GM18858 (cell line): ENCODE measurements at regions not wholly inside any gene's neighbourhood (a gene's known extent, or its start where the extent isn't known, plus 50 kb on each side); places are given as distances from the start of the nearest gene placed in this dataset.

ENCODE experiments used
- ATAC-seq: cut with Tn5 transposase; IDR thresholded peaks from one replicate; pipeline ENCODE4 v1.9.1; 2021; ENCODE audit not compliant: unreplicated experiment

DNA sequence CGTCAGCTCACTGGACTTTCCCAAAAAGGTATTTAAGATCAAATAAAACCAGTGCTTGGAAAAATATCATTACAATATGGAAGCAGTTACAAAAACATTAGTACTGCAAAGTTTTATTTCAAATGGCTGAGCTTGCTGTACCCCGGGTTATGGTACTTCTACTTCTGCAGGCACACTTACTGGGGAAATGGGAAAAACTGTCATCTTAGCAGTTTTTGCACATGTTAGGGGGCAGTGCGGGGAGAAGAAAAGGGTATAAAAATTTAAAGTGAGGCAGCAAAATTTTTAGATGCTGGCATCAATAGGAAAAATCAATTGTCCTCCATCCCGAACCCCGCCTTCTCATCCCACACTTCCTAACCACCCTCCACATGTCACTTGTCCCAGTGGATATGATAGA, 133.4 kb downstream of the ATG4C start:
- ATAC-seq = no peak

DNA sequence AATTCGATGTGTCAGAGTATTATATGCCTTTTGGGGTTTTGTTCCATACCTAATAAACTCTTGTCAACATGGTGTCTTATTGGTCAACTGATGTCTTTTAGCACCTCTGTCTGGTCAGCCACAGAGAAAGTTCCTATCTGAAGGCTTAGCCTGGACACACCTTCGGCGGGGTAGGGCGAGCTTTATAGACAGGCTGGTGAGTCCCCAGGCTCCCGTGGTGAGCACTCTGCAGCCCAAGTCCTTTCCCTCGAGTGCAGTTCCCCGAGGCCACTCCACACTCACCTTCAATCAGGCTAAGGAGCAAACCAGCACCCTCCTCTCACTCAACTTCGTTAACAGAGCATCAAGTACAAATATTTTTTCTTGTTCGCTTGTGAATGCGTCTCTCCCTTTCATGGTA, 133.9 kb downstream of the ATG4C start:
- no peak for ATAC-seq

- ATAC-seq = no peak
Observed at GRCh38 chr1:62918700-62919099, 134.8 kb downstream of the ATG4C start.

GRCh38 chr1:62922006-62922405, 138.1 kb downstream of the ATG4C start:
- no peak for ATAC-seq

- no peak for ATAC-seq
Observed at GRCh38 chr1:62924983-62925790, 141.3 kb downstream of the ATG4C start.

GRCh38 chr1:62926681-62927252, 142.8 kb downstream of the ATG4C start:
- ATAC-seq = no peak

- ATAC-seq = no peak
Observed at GRCh38 chr1:62928885-62929284, 145.0 kb downstream of the ATG4C start.

DNA sequence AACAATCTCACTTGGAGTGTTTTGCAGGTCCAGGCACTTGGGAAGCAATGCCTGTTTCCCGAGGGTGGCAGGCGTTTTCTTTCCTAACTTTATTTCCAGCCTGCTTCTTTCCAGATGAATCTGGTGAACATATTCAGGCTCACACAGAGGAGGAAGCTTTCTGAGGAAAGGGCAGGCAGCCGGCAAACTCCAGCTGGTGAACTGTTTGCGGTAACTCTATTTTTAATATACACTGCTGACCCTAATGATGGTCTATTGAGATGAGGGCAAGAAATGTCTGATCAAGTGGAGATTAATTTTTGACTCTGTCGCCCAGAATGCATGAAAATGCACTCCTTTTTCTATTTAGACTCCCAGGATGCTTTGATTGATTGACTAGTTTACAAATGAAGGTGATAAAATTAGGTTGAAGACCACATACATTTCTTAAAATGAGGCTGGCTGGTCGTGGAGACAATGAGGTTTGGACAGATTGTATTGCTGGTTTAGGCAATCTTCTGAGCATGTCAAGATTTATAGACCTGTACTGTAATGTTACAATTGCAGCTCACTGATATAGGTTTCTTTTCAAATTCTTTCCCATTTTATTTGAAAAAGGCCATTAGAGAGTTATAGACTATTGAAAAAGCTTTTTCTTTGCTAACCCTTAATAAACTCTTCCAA, 153.8 kb downstream of the ATG4C start:
- no peak for ATAC-seq

DNA sequence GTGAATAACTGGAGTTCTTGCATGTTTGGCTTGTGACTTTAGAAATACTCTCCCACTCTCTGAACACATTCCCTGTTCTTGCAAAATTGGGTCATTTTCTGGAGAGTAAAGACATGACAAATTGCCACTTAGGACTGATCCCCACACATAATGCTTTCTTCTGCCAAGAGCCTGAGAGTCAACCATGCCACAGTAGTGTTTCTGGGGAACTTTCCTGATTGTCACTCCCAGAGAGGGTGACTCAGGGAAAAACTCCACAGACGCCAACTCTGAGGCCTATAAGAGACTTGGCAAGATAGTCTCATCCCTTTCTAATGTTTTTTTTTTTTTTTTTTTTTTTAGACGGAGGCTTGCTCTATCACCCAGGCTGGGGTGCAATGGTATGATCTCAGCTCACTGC, 157.8 kb downstream of the ATG4C start:
- no peak for ATAC-seq

DNA sequence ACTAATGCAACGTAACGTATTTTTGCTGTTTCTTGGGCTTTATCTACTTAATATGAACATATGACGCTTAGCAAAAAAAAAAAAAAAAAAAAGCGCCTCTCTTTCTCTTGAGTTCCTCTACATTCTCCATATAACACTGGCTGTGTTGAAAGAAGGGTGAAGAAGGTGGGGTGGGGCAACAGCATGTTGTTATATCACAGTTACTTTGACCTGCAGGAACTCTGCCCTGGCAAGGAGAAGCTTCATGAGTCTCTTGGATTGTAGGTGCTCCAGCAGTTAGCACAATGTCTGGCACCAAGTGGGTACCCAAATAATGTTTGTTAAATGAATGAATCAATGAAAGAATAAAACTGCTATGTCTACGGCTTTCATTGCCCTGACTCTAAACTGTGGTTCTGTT, 162.6 kb downstream of the ATG4C start:
- ATAC-seq = no peak

DNA sequence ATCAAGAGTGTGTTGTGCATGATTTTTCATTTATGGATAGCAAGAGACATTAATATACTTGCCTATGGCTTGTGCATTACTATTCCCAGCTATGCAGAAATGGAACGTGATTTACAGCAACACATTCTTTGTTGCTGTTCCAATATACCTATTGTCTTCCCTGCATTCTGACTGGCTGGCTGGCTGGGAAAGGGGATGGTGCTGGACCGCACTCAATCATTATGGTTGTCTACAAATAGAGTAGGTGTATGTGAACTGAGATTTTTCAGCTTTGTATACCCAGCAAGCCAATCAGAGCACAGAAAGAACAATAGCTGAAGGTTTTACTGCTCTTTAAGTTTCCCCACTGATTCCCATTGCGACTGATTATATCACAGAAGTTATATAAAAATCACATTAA, 167.5 kb downstream of the ATG4C start:
- ATAC-seq = no peak

DNA sequence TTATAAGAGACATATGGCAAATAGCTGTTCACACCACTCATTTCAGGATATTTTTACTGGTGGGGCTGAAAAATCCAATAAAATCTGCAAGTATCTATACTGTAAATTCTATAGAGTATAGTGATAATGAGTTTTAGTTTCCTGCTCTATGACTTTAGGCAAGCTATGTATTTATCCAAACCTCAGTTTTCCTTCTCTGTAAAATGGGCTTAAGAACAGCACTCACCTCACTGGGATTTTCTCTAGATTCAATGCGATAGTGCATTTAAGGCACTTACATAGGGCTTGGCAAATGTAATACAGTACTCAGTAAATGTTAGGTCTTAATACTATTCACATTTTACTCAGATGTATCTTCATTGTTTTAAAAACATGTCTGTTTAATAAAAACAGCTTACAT, 168.7 kb downstream of the ATG4C start:
- ATAC-seq = no peak

DNA sequence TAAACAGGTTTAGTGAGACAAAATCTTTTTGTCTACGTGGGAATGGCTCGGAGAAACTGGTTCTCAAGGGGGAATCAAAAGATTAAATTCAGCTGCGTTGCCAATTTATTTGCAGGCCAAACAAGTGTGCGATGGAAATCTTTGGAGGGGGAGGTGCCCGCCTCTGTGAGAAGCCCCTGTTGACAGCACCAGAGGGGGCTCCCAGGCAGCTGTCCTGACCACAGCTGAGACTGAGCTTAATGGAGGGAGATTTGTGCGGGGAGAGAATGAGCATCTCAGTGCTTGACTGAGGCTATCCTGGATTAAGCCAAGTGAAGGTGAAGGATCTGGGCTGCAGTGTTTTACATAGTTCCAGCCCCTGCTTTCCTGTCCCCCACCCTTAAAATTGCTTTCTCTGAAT, 169.7 kb downstream of the ATG4C start:
- no peak for ATAC-seq

DNA sequence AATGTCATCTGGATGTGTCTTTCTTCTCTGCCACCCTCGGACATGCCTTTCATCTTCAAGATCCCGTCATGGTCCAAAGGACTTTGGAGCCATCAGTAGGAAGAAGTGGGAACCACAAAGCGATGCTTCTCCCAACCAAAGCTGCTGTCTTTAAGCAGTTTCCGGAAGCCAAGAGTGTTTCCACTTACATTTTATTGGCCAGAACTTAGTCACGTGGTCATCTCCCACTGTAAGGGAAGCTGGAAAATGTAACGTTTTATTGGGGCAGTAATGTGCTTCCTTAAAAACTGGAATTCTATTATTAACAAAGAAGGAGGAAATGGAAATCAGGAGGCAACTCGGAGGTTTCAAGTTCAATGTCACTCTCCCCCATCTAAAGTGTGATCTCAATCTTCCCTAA, 170.8 kb downstream of the ATG4C start:
- no peak for ATAC-seq

- ATAC-seq = no peak
Observed at GRCh38 chr1:62955666-62956065, 171.7 kb downstream of the ATG4C start.

DNA sequence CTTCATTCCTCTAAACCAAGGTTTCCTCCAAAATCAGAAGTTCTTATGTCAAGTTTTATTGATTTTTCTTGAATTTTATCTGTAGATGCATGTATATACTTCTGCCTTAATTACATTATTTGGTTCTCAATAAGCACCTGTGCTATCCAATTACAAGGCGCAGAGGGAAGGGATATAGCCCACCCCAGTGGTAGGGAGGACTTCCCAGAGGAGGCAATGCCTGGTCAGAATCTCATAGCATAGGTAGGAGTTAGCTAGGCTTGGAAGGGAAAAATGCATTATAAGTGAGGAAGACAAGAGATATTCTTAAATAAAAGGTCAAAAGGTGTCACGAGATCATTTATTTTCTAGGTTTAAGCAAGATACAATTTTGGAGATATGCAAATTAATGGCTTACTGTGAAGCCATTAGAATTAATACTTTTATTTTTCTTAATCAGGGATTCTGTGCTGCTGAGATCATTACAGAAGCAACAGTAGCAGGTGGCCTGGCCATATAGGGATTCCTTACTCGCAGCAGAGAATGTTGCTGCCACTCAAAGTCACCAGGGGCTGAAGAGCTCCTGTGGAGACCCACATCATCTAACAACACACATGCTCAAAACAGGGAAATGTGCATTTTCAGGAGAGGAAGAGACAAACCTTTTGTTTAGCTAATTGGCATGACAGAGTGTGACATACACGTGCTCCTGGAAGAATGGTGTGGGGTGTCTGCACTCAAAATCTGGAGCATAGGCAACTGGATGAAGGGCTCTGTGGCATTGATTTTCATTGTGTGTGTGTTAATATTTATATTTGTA, 178.3 kb downstream of the ATG4C start:
- ATAC-seq = no peak

GRCh38 chr1:62962901-62963776, 179.2 kb downstream of the ATG4C start:
- ATAC-seq = no peak

DNA sequence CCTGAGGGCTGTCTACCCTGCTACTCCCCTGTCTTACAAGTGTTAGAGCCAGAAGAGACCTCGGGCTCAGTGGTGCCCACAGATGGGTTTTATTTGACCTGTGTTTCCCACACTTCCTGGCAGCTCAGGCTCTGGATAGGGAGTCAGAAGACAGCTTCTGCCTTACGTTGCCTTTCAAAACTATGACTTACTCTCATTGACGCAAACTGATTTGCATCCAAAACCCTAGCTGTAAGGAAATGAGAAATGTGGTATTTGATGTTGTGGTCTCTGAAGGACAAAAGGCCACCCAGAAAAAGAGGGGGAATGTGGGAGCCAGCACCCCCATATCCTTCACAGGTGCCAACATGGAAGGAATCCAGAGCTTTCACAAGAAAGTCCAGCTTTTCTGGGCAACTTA, 180.2 kb downstream of the ATG4C start:
- no peak for ATAC-seq

GRCh38 chr1:62967031-62967430, 183.1 kb downstream of the ATG4C start:
- ATAC-seq = no peak

DNA sequence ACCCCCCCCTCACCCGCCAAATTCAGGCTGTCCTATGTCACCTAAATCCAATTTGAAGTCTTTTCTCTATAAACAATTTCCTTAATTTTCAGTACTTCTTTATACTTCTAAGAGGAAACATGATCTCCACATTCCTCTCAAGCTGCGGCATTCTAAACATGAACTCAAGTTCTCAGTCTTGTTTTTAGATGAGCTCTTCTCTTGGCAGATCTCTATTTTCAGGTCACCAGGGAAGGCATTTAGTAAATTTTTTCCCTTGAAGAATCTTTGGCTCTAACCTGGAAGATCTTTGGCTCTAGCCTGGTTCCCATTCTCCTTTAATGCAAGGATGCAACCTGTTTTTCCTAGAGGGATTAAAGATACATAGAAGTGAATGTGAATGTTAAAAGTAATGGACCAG, 193.4 kb downstream of the ATG4C start:
- no peak for ATAC-seq

- no peak for ATAC-seq
Observed at GRCh38 chr1:62978741-62979140, 194.8 kb downstream of the ATG4C start.
